ENCODE measurements at regions not wholly inside any gene's neighbourhood (a gene's known extent, or its start where the extent isn't known, plus 50 kb on each side); places are given as distances from the start of the nearest gene placed in this dataset.

DNA sequence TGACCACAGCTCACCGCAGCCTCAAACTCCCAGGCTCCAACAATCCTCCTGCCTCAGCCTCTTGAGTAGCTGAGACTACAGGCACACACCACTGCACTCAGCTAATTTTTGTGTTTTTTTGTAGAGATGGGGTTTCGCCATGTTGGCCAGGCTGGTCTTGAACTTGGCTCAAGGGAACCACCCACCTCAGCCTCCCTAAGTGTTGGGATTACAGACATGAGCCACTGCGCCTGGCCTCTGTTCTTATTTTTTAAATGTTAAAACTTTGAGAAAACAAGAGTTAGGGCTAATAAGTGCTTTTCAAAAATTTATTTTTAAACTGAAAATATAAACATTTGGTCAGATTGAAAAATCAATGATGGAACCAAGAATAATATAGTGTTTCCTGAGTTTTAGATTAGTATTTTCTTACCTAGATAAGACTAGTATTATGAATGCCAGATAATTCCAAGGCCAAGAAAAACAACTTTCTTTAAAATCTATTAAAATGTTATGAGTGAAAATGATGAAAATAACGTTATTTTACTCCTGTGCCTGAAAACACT is 66.2 kb upstream of the S1PR1 start:
- TF ChIP-seq EZH2 (IDR thresholded peaks at IDR 0.05; ENCODE audit: insufficient read depth, poor library complexity, severe bottlenecking) (no peak), EZH2phosphoT487 (IDR thresholded peaks at IDR 0.05; ENCODE audit: insufficient read depth, low read depth) (no peak)

Data from GM23248 (cell line).